Parathyroid adenoma (tissue), 2 donors: ENCODE measurements at regions not wholly inside any gene's neighbourhood (a gene's known extent, or its start where the extent isn't known, plus 50 kb on each side); places are given as distances from the start of the nearest gene placed in this dataset.

Experiments used
- H2AFZ ChIP-seq: fragments of 300-600 bp; sonication (generic); one replicate; pipeline ENCODE4 v1.7.0; 2017; ENCODE audit warnings: antibody characterized with exemption, mild to moderate bottlenecking
- H3K27ac ChIP-seq: fragments of 300-600 bp; sonication (generic); one replicate; pipeline ENCODE4 v1.7.0; 2017
- H3K27me3 ChIP-seq: fragments of 300-600 bp; sonication (generic); one replicate; pipeline ENCODE4 v1.7.0; 2017; ENCODE audit warnings: low read length; ENCODE audit not compliant: control insufficient read depth, insufficient read depth
- H3K36me3 ChIP-seq: fragments of 300-600 bp; sonication (generic); one replicate; pipeline ENCODE4 v1.7.0; 2017; ENCODE audit warnings: low read length; ENCODE audit not compliant: control insufficient read depth, insufficient read depth
- H3K4me1 ChIP-seq: fragments of 300-600 bp; sonication (generic); one replicate; pipeline ENCODE4 v1.7.0; 2017; ENCODE audit warnings: control low read depth
- H3K4me2 ChIP-seq: fragments of 300-600 bp; sonication (generic); one replicate; pipeline ENCODE4 v1.7.0; 2017; ENCODE audit warnings: low read length
- H3K4me3 ChIP-seq: fragments of 300-600 bp; sonication (generic); one replicate; pipeline ENCODE4 v1.7.0; 2017; ENCODE audit warnings: low read depth, low read length
- H3K79me2 ChIP-seq: fragments of 300-600 bp; sonication (generic); one replicate; pipeline ENCODE4 v1.7.0; 2017; ENCODE audit warnings: control low read depth
- H3K9ac ChIP-seq: fragments of 300-600 bp; sonication (generic); one replicate; pipeline ENCODE4 v1.7.0; 2017; ENCODE audit warnings: mild to moderate bottlenecking
- H3K9me3 ChIP-seq: fragments of 300-600 bp; sonication (generic); one replicate; pipeline ENCODE4 v1.7.0; 2017; ENCODE audit warnings: low read length; ENCODE audit not compliant: control insufficient read depth
- TF ChIP-seq, protein P1 (sequence below): fragments of 300-600 bp; sonication (generic); IDR thresholded peaks from one replicate; pipeline ENCODE4 v1.7.0; 2017; ENCODE audit warnings: antibody characterized with exemption, mild to moderate bottlenecking
- donor health status: primary hyperparathyroidism.

GRCh38 chr13:30816736-30817135 is 81.4 kb downstream of the ALOX5AP start:
- Histone ChIP-seq H3K27me3 (no peaks in the 10 kb centered on the region), H3K79me2 (no peaks in the 10 kb centered on the region), H3K9me3 (no peaks in the 10 kb centered on the region), H3K9ac (no peak overlapping the region), H3K4me2 (no peak overlapping the region), H3K36me3 (no peaks in the 10 kb centered on the region), H2AFZ (no peak overlapping the region), H3K27ac (no peak overlapping the region), H3K4me1 (no peaks in the 10 kb centered on the region), H3K4me3 (no peak overlapping the region)
- TF ChIP-seq, protein P1, sequence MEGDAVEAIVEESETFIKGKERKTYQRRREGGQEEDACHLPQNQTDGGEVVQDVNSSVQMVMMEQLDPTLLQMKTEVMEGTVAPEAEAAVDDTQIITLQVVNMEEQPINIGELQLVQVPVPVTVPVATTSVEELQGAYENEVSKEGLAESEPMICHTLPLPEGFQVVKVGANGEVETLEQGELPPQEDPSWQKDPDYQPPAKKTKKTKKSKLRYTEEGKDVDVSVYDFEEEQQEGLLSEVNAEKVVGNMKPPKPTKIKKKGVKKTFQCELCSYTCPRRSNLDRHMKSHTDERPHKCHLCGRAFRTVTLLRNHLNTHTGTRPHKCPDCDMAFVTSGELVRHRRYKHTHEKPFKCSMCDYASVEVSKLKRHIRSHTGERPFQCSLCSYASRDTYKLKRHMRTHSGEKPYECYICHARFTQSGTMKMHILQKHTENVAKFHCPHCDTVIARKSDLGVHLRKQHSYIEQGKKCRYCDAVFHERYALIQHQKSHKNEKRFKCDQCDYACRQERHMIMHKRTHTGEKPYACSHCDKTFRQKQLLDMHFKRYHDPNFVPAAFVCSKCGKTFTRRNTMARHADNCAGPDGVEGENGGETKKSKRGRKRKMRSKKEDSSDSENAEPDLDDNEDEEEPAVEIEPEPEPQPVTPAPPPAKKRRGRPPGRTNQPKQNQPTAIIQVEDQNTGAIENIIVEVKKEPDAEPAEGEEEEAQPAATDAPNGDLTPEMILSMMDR, result no peak

DNA sequence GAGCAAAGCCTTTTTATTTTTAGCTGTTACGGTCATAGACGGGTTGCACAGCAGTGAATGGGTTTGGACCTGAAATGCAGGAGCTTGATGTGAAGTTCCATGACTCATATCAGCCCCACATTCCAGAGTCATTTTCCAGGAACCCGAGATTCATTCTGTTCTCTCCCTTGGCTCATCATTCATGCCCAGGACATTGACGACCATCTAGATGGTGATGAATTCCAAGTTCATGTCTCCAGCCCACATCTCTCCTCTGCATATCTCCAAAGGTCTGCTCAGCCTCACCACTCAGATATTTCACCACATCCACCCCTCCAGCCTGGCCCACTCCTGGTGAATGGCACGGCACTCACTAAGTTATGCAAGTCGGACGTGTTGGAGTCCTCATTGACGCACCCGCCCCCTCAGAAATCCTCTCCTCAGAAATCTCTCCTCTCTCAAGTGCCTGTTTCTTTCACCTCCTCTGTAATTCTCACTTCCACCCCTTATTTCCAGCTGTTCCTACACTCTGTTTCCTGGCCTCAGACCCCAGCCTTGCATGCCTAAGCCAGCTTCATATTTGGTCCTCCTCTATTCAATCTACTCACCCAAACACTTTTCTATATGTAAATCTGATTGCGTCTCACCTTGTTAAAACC is 83.1 kb downstream of the ALOX5AP start:
- H3K27me3 ChIP-seq, result no peaks in the 10 kb centered on the region
- no peak overlapping the region for H3K4me3 ChIP-seq
- H3K4me1 ChIP-seq, result no peaks in the 10 kb centered on the region
- H3K9me3 ChIP-seq, result no peaks in the 10 kb centered on the region
- no peak overlapping the region for H3K27ac ChIP-seq
- H2AFZ ChIP-seq, result no peak overlapping the region
- no peak overlapping the region for H3K9ac ChIP-seq
- no peaks in the 10 kb centered on the region for H3K36me3 ChIP-seq
- H3K79me2 ChIP-seq, result no peaks in the 10 kb centered on the region
- TF ChIP-seq, protein P1, result no peak
- H3K4me2 ChIP-seq, result no peak overlapping the region

GRCh38 chr13:30819136-30819888 is 84.0 kb downstream of the ALOX5AP start:
- Histone ChIP-seq H3K36me3 (no peaks in the 10 kb centered on the region), H3K9me3 (no peaks in the 10 kb centered on the region), H3K4me3 (no peak overlapping the region), H3K4me1 (no peaks in the 10 kb centered on the region), H3K79me2 (no peaks in the 10 kb centered on the region), H2AFZ (no peak overlapping the region), H3K27ac (no peak overlapping the region), H3K4me2 (no peak overlapping the region), H3K27me3 (no peaks in the 10 kb centered on the region), H3K9ac (no peak overlapping the region)
- TF ChIP-seq, protein P1, result no peak

GRCh38 chr13:30821421-30821820 is 84.7 kb upstream of the MEDAG start:
- no peak overlapping the region for H3K9ac ChIP-seq
- no peaks in the 10 kb centered on the region for H3K27me3 ChIP-seq
- TF ChIP-seq, protein P1, result no peak
- H3K4me2 ChIP-seq, result no peak overlapping the region
- H3K27ac ChIP-seq, result no peak overlapping the region
- no peaks in the 10 kb centered on the region for H3K79me2 ChIP-seq
- no peaks in the 10 kb centered on the region for H3K9me3 ChIP-seq
- no peak overlapping the region for H2AFZ ChIP-seq
- no peaks in the 10 kb centered on the region for H3K4me1 ChIP-seq
- no peaks in the 10 kb centered on the region for H3K36me3 ChIP-seq
- H3K4me3 ChIP-seq, result no peak overlapping the region
